Right hindlimb (tissue), 1 donor: ENCODE measurements at regions not wholly inside any gene's neighbourhood (a gene's known extent, or its start where the extent isn't known, plus 50 kb on each side); places are given as distances from the start of the nearest gene placed in this dataset.

Experiments
- DNase-seq: peaks from one replicate; pipeline ENCODE4 v3.0.0-alpha.2; 2018

- DNase-seq, result no peak
These were observed 159.0 kb upstream of the HAAO start for GRCh38 chr2:42951263-42951938.

- DNase-seq, result no peak
These were observed 156.7 kb upstream of the HAAO start for GRCh38 chr2:42949125-42949524.

GRCh38 chr2:42947809-42948600 lies 155.6 kb upstream of the HAAO start:
- DNase-seq, result no peak

- peak; percentile 15 for DNase-seq
These were observed 152.5 kb upstream of the HAAO start for GRCh38 chr2:42944779-42945415.

- no peak for DNase-seq
These were observed 150.7 kb upstream of the HAAO start for GRCh38 chr2:42942990-42943493.

- DNase-seq, result peak; percentile 11
These were observed 150.0 kb upstream of the HAAO start for GRCh38 chr2:42942214-42942989.

- DNase-seq, result peak; percentile 25
These were observed 149.3 kb upstream of the HAAO start for GRCh38 chr2:42941633-42942176.

GRCh38 chr2:42939411-42940206 lies 147.2 kb upstream of the HAAO start:
- DNase-seq, result peak; percentile 30

- peak; percentile 26 for DNase-seq
These were observed 146.4 kb upstream of the HAAO start for GRCh38 chr2:42938671-42939370.

- DNase-seq, result peak; percentile 14
These were observed 144.9 kb upstream of the HAAO start for GRCh38 chr2:42937171-42937875.

GRCh38 chr2:42935692-42936671 lies 143.6 kb upstream of the HAAO start:
- peak; percentile 24 for DNase-seq

GRCh38 chr2:42934580-42935186 lies 142.3 kb upstream of the HAAO start:
- no peak for DNase-seq

GRCh38 chr2:42933824-42934254 lies 141.5 kb upstream of the HAAO start:
- DNase-seq, result no peak

GRCh38 chr2:42932271-42933151 lies 140.1 kb upstream of the HAAO start:
- DNase-seq, result no peak

- DNase-seq, result peak; percentile 39
These were observed 139.4 kb upstream of the HAAO start for GRCh38 chr2:42931818-42932195.

- peak; percentile 19 for DNase-seq
These were observed 138.9 kb upstream of the HAAO start for GRCh38 chr2:42931146-42931817.

- peak; percentile 27 for DNase-seq
These were observed 137.7 kb upstream of the HAAO start for GRCh38 chr2:42930025-42930581.
